ENCODE measurements at regions not wholly inside any gene's neighbourhood (a gene's known extent, or its start where the extent isn't known, plus 50 kb on each side); places are given as distances from the start of the nearest gene placed in this dataset.

- no peaks in the 10 kb centered on the region for H3K4me1 Mint-ChIP-seq
- H3K27ac Mint-ChIP-seq: no peak overlapping the region
- ChIA-PET CTCF (no interaction called here), POLR2A (no interaction called here)
- no peak for TF ChIP-seq FOXP1 (CRISPR knock-in tag; IDR thresholded peaks at IDR 0.05; ENCODE audit: borderline replicate concordance)
- no peak for TF ChIP-seq PRRX2 (CRISPR knock-in tag; IDR thresholded peaks at IDR 0.05)
- no peak for TF ChIP-seq ATF3 (CRISPR knock-in tag; conservative IDR thresholded peaks at IDR 0.05)
- TF ChIP-seq NFATC4 (CRISPR knock-in tag; IDR thresholded peaks at IDR 0.05): no peak
- TF ChIP-seq, protein P1, sequence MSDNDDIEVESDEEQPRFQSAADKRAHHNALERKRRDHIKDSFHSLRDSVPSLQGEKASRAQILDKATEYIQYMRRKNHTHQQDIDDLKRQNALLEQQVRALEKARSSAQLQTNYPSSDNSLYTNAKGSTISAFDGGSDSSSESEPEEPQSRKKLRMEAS (CRISPR knock-in tag; IDR thresholded peaks at IDR 0.05): no peak
- TF ChIP-seq GABPB1 (CRISPR knock-in tag; IDR thresholded peaks at IDR 0.05): no peak
- TF ChIP-seq SP1 (CRISPR knock-in tag; conservative IDR thresholded peaks at IDR 0.05): no peak
- TF ChIP-seq, protein P2, sequence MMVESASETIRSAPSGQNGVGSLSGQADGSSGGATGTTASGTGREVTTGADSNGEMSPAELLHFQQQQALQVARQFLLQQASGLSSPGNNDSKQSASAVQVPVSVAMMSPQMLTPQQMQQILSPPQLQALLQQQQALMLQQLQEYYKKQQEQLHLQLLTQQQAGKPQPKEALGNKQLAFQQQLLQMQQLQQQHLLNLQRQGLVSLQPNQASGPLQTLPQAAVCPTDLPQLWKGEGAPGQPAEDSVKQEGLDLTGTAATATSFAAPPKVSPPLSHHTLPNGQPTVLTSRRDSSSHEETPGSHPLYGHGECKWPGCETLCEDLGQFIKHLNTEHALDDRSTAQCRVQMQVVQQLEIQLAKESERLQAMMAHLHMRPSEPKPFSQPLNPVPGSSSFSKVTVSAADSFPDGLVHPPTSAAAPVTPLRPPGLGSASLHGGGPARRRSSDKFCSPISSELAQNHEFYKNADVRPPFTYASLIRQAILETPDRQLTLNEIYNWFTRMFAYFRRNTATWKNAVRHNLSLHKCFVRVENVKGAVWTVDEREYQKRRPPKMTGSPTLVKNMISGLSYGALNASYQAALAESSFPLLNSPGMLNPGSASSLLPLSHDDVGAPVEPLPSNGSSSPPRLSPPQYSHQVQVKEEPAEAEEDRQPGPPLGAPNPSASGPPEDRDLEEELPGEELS (CRISPR knock-in tag; IDR thresholded peaks at IDR 0.05): no peak
- TF ChIP-seq ZNF263 (CRISPR knock-in tag; IDR thresholded peaks at IDR 0.05; ENCODE audit: low read depth): no peak
- no peak for TF ChIP-seq PREB (CRISPR knock-in tag; IDR thresholded peaks at IDR 0.05; ENCODE audit: borderline replicate concordance)
- TF ChIP-seq TCF7 (CRISPR knock-in tag; IDR thresholded peaks at IDR 0.05; ENCODE audit: low read depth): no peak
- no peak for TF ChIP-seq NFYB (CRISPR knock-in tag; conservative IDR thresholded peaks at IDR 0.05; ENCODE audit: low read depth)
- no peak for TF ChIP-seq ZNF423 (CRISPR knock-in tag; IDR thresholded peaks at IDR 0.05)
- TF ChIP-seq, protein P3, sequence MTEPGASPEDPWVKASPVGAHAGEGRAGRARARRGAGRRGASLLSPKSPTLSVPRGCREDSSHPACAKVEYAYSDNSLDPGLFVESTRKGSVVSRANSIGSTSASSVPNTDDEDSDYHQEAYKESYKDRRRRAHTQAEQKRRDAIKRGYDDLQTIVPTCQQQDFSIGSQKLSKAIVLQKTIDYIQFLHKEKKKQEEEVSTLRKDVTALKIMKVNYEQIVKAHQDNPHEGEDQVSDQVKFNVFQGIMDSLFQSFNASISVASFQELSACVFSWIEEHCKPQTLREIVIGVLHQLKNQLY (CRISPR knock-in tag; IDR thresholded peaks at IDR 0.05): no peak
- no peak for TF ChIP-seq SOX15 (CRISPR knock-in tag; IDR thresholded peaks at IDR 0.05)
- no peak for TF ChIP-seq MXD4 (CRISPR knock-in tag; IDR thresholded peaks at IDR 0.05; ENCODE audit: borderline replicate concordance)
- TF ChIP-seq RELA (CRISPR knock-in tag; IDR thresholded peaks at IDR 0.05; ENCODE audit: borderline replicate concordance): no peak
- TF ChIP-seq TP53 (CRISPR knock-in tag; IDR thresholded peaks at IDR 0.05): no peak
- TF ChIP-seq USF2 (CRISPR knock-in tag; IDR thresholded peaks at IDR 0.05): no peak
- no peak for TF ChIP-seq EMX1 (CRISPR knock-in tag; IDR thresholded peaks at IDR 0.05)
- peaks cover 18% of the 10 kb centered on the region for H3K9me3 Mint-ChIP-seq
- H3K4me3 Mint-ChIP-seq: no peak overlapping the region
- ATAC-seq (no peak), DNase-seq (ENCODE audit: low spot score) (no peak)
- no peaks in the 10 kb centered on the region for H3K27me3 Mint-ChIP-seq (ENCODE audit: low read depth)
- H3K36me3 Mint-ChIP-seq: no peaks in the 10 kb centered on the region
Observed at GRCh38 chr12:61232040-61232439, 1028.2 kb upstream of the USP15 start.

DNA sequence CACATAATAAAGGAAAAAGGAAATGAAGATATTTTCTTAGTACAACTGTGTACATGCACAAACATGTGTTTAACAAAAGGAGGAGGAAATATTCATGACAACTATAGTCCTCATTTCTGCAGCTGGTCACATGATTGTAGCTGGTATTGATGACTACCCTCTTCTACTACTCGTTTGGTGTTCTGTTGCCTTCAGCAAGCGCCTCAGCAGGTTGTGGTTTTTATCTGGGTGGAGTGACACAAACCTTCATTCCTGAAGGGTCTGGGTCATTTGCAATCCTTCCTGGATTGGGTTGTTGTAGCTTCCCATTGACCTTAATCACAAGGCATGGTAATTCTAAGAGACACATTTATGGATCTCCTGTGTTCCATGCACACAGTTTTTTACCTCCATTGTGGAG is 1009.9 kb upstream of the USP15 start:
- no peaks in the 10 kb centered on the region for H3K4me1 Mint-ChIP-seq
- H3K9me3 Mint-ChIP-seq: peaks cover 26% of the 10 kb centered on the region
- CTCF ChIA-PET: no interaction called here
- no peak overlapping the region for H3K27ac Mint-ChIP-seq
- no peak for ATAC-seq
- POLR2A ChIA-PET: no interaction called here
- H3K27me3 Mint-ChIP-seq (ENCODE audit: low read depth): no peaks in the 10 kb centered on the region
- H3K36me3 Mint-ChIP-seq: 0 out of 2 replicates have a peak, but pooled peaks cover 5% of the 10 kb centered on the region
- no peak overlapping the region for H3K4me3 Mint-ChIP-seq
- DNase-seq (ENCODE audit: low spot score): no peak
- no peak for TF ChIP-seq ATF1 (CRISPR knock-in tag; IDR thresholded peaks at IDR 0.05)
- no peak for TF ChIP-seq FOXK1 (CRISPR knock-in tag; IDR thresholded peaks at IDR 0.05)
- TF ChIP-seq, protein P4, sequence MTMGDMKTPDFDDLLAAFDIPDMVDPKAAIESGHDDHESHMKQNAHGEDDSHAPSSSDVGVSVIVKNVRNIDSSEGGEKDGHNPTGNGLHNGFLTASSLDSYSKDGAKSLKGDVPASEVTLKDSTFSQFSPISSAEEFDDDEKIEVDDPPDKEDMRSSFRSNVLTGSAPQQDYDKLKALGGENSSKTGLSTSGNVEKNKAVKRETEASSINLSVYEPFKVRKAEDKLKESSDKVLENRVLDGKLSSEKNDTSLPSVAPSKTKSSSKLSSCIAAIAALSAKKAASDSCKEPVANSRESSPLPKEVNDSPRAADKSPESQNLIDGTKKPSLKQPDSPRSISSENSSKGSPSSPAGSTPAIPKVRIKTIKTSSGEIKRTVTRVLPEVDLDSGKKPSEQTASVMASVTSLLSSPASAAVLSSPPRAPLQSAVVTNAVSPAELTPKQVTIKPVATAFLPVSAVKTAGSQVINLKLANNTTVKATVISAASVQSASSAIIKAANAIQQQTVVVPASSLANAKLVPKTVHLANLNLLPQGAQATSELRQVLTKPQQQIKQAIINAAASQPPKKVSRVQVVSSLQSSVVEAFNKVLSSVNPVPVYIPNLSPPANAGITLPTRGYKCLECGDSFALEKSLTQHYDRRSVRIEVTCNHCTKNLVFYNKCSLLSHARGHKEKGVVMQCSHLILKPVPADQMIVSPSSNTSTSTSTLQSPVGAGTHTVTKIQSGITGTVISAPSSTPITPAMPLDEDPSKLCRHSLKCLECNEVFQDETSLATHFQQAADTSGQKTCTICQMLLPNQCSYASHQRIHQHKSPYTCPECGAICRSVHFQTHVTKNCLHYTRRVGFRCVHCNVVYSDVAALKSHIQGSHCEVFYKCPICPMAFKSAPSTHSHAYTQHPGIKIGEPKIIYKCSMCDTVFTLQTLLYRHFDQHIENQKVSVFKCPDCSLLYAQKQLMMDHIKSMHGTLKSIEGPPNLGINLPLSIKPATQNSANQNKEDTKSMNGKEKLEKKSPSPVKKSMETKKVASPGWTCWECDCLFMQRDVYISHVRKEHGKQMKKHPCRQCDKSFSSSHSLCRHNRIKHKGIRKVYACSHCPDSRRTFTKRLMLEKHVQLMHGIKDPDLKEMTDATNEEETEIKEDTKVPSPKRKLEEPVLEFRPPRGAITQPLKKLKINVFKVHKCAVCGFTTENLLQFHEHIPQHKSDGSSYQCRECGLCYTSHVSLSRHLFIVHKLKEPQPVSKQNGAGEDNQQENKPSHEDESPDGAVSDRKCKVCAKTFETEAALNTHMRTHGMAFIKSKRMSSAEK (CRISPR knock-in tag; IDR thresholded peaks at IDR 0.05; ENCODE audit: borderline replicate concordance): no peak
- no peak for TF ChIP-seq JUN (CRISPR knock-in tag; IDR thresholded peaks at IDR 0.05)
- TF ChIP-seq ZNF281 (CRISPR knock-in tag; IDR thresholded peaks at IDR 0.05): no peak
- no peak for TF ChIP-seq TEAD4 (CRISPR knock-in tag; IDR thresholded peaks at IDR 0.05)
